Activated T-helper 1 cell treated with anti-CD3 and anti-CD28 coated beads, Interleukin-12 subunit alpha, Interleukin-12 subunit beta, Interleukin-2, Interleukin-4 antibody, amounts not matched to agents 30 ng/mL and 10 ng/mL and 1 ng/mL, durations not matched to agents 14 hours and 24 hours and 36 hours (primary cell): ENCODE measurements at regions not wholly inside any gene's neighbourhood (a gene's known extent, or its start where the extent isn't known, plus 50 kb on each side); places are given as distances from the start of the nearest gene placed in this dataset.

ENCODE experiments used
- DNase-seq: peaks from one replicate; pipeline ENCODE4 v3.0.0; 2021; ENCODE audit warnings: low spot score
- H3K27ac Mint-ChIP-seq: one replicate; pipeline ENCODE4 v1.8.0; 2021; ENCODE audit warnings: mild to moderate bottlenecking, mixed read lengths
- H3K27me3 Mint-ChIP-seq: one replicate; pipeline ENCODE4 v1.8.0; 2022; ENCODE audit warnings: mild to moderate bottlenecking, moderate library complexity, mixed read lengths; ENCODE audit not compliant: insufficient read depth
- H3K36me3 Mint-ChIP-seq: one replicate; pipeline ENCODE4 v1.8.0; 2021; ENCODE audit warnings: low read depth, mixed read lengths
- H3K4me1 Mint-ChIP-seq: one replicate; pipeline ENCODE4 v1.8.0; 2021; ENCODE audit warnings: low read depth, mixed read lengths
- H3K4me3 Mint-ChIP-seq: one replicate; pipeline ENCODE4 v1.8.0; 2021; ENCODE audit warnings: mild to moderate bottlenecking, moderate library complexity, mixed read lengths
- H3K9me3 Mint-ChIP-seq: one replicate; pipeline ENCODE4 v1.8.0; 2021; ENCODE audit warnings: mixed read lengths
- intact Hi-C: fragments of 100-400 bp; cut with micrococcal nuclease; formaldehyde crosslinking; loops from one replicate; pipeline ENCODE4 v1.15.1; 2024

DNA sequence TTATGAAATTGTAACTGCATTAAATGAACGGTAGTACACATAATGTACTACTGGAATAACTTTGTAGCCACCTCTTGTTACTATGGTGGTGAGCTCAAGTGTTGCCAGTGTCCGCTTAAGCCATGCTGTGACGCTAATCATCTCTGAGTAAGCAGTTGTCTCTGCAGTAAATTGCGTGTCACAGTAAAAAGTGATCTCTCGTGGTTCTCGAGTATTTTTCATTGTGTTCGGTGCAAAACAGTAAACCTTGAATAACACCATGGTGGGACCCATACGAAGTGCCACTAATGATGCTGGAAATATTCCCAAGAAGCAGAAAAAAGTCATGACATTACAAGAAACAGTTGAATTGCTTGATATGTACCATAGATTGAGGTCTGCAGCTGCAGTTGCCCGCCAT, 524.8 kb downstream of the SOX5 start:
- no peak overlapping the region for H3K4me3 Mint-ChIP-seq

GRCh38 chr12:23426328-23426727, 523.1 kb downstream of the SOX5 start:
- intact Hi-C loops: no loop called here
- H3K27me3 Mint-ChIP-seq: no peaks in the 10 kb centered on the region
- no peaks in the 10 kb centered on the region for H3K4me1 Mint-ChIP-seq
- no peak for DNase-seq
- peaks cover 16% of the 10 kb centered on the region for H3K9me3 Mint-ChIP-seq
- H3K36me3 Mint-ChIP-seq: no peaks in the 10 kb centered on the region
- no peak overlapping the region for H3K27ac Mint-ChIP-seq
- H3K4me3 Mint-ChIP-seq: no peak overlapping the region

More for the DNA sequence above, 524.8 kb downstream of the SOX5 start:
- Mint-ChIP-seq H3K27ac (no peak overlapping the region), H3K9me3 (peaks cover 16% of the 10 kb centered on the region), H3K27me3 (no peaks in the 10 kb centered on the region), H3K4me1 (no peaks in the 10 kb centered on the region), H3K36me3 (no peaks in the 10 kb centered on the region)
- intact Hi-C loops: no loop called here
- no peak for DNase-seq

GRCh38 chr12:23428758-23429157, 520.7 kb downstream of the SOX5 start:
- Mint-ChIP-seq H3K27ac (no peak overlapping the region), H3K36me3 (no peaks in the 10 kb centered on the region), H3K4me3 (no peak overlapping the region), H3K9me3 (peaks cover 19% of the 10 kb centered on the region), H3K4me1 (no peaks in the 10 kb centered on the region), H3K27me3 (no peaks in the 10 kb centered on the region)
- intact Hi-C loops: no loop called here
- DNase-seq: no peak

- no peak overlapping the region for H3K27ac Mint-ChIP-seq
- no peak overlapping the region for H3K4me3 Mint-ChIP-seq
- peaks cover 26% of the 10 kb centered on the region for H3K9me3 Mint-ChIP-seq
- no peaks in the 10 kb centered on the region for H3K36me3 Mint-ChIP-seq
- intact Hi-C loops: no loop called here
- no peaks in the 10 kb centered on the region for H3K4me1 Mint-ChIP-seq
- no peaks in the 10 kb centered on the region for H3K27me3 Mint-ChIP-seq
- no peak for DNase-seq
These were observed 518.5 kb downstream of the SOX5 start for GRCh38 chr12:23431006-23431405.

DNA sequence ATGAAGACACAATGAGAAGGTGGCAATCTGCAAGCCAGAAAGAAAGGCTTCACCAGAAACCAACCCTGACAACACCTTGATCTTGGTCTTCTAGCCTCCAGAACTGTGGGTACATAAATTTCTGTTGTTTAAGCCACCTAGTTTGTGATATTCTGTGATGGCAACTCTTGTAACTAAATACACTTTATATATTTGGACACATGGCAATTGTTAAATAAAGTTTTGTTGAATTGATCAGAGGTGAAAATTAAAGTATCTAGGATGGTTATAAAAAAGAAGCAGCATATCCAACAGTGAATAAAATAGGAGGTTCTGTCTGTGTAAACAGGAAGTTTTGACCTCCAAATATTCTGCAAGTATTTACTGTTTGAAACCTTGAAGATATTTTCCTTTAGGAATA, 516.3 kb downstream of the SOX5 start:
- DNase-seq: no peak
- Mint-ChIP-seq H3K9me3 (peaks cover 23% of the 10 kb centered on the region), H3K27me3 (no peaks in the 10 kb centered on the region), H3K4me1 (no peaks in the 10 kb centered on the region), H3K27ac (no peak overlapping the region), H3K36me3 (no peaks in the 10 kb centered on the region), H3K4me3 (no peak overlapping the region)
- intact Hi-C loops: no loop called here

DNA sequence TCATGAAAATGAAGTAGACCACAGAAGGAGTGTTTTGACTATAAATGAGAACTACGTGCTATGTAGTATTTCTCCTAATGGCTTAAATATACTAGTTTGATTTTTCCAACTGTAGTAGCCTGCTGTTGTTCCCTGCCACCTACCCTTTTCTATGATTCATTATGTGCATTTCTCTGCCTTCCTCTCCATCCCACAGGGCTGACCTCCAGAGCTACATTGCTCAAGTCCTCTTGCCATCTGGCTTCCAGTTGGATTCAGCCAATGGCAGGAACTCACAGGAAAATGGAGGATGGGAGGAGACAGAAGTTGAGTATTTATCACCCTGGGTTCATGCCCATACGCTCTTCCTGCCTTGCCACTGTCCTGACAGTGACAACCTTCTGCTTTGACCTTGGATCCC, 515.3 kb downstream of the SOX5 start:
- no peak for DNase-seq
- Mint-ChIP-seq H3K9me3 (peaks cover 27% of the 10 kb centered on the region), H3K36me3 (no peaks in the 10 kb centered on the region), H3K27me3 (no peaks in the 10 kb centered on the region), H3K27ac (no peak overlapping the region), H3K4me3 (no peak overlapping the region), H3K4me1 (no peaks in the 10 kb centered on the region)
- intact Hi-C loops: no loop called here

DNA sequence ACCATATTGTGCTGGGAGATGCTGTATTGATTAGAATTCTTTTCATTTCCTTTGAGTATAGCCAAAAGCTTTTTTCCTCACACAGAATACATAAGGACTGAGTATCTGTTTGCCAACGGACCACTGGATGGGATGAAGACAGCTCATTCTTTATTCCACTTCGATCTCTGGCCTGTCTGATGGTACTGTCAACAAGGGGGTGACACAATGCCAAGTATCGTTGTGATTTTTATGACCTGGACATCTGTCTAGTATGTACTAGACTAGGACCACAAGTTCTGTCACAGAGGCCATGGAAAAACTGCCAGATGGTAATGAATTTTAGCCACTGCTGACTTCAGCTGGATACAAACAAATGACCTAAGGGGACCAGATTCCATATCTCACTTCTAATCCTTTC, 502.7 kb downstream of the SOX5 start:
- no peaks in the 10 kb centered on the region for H3K9me3 Mint-ChIP-seq
- H3K36me3 Mint-ChIP-seq: no peaks in the 10 kb centered on the region
- DNase-seq: no peak
- intact Hi-C loops: no loop called here
- no peaks in the 10 kb centered on the region for H3K4me1 Mint-ChIP-seq
- no peak overlapping the region for H3K4me3 Mint-ChIP-seq
- no peak overlapping the region for H3K27ac Mint-ChIP-seq
- no peaks in the 10 kb centered on the region for H3K27me3 Mint-ChIP-seq

DNA sequence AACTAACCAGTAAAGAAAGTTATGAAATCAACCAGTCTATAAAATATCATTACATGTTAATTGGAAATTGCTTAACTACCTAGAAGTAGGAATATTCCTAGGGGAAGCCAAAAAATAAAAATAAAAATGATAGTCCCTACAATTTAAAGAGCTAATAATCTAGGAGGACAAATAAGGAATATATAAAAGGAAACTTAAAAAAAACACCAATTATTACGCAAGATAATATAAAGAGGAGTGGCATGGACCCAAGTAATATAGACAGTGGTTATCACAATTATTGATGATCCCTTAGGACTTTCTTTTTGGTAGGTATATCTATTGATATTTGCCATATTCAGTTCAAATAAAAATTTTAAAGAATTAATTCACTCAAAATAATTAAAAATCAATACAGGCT, 498.7 kb downstream of the SOX5 start:
- H3K27ac Mint-ChIP-seq: no peak overlapping the region
- intact Hi-C loops: no loop called here

DNA sequence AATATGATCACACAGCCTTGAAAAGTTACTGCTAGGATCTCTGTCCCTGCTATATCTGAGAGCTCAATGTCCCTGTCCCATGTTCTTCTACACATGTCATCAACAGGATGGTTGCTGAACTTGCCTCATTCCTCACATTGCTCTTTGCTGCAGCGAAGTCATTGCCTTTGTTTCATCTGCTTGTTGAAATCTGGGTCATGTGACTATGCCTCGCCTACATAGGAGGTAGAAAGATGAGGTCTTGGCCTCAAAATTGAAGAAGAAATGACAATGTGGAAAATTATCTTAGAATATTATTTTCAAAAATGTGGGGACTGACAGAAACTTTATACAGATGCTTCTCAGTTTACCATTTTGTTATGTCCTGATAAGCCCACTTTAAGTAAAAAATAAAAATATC, 494.2 kb downstream of the SOX5 start:
- H3K36me3 Mint-ChIP-seq: no peaks in the 10 kb centered on the region
- H3K27me3 Mint-ChIP-seq: no peaks in the 10 kb centered on the region
- intact Hi-C loops: no loop called here
- H3K4me1 Mint-ChIP-seq: no peaks in the 10 kb centered on the region
- H3K27ac Mint-ChIP-seq: no peak overlapping the region
- H3K9me3 Mint-ChIP-seq: peaks cover 23% of the 10 kb centered on the region
- no peak overlapping the region for H3K4me3 Mint-ChIP-seq
- no peak for DNase-seq

More for the DNA sequence above, 498.7 kb downstream of the SOX5 start:
- Mint-ChIP-seq H3K27me3 (no peaks in the 10 kb centered on the region), H3K9me3 (peaks cover 17% of the 10 kb centered on the region), H3K36me3 (no peaks in the 10 kb centered on the region), H3K4me1 (no peaks in the 10 kb centered on the region), H3K4me3 (no peak overlapping the region)
- no peak for DNase-seq

GRCh38 chr12:23458640-23459039, 490.8 kb downstream of the SOX5 start:
- Mint-ChIP-seq H3K27ac (no peak overlapping the region), H3K4me3 (no peak overlapping the region), H3K9me3 (peaks cover 18% of the 10 kb centered on the region), H3K27me3 (no peaks in the 10 kb centered on the region), H3K4me1 (no peaks in the 10 kb centered on the region), H3K36me3 (no peaks in the 10 kb centered on the region)
- intact Hi-C loops: no loop called here
- DNase-seq: no peak

DNA sequence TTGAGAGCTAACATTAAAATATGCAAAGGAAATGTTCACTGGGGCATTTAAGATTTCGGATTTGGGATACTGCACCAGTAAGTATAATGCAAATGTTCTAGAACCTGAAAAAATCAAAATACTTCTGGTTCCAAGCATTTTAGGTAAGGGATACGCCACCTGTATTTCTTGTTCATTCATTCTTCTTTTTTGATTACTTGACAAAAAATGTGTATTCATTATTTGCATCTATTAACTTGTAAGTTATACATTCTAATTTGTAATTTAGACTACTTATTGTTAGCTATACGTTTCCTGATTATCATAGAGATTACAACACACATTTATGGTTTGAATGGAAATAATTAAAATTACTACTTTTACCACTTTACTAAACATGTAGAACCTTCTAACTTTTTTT, 486.9 kb downstream of the SOX5 start:
- intact Hi-C loops: no loop called here

GRCh38 chr12:23463172-23463571, 486.3 kb downstream of the SOX5 start:
- intact Hi-C loops: no loop called here
- Mint-ChIP-seq H3K4me3 (no peak overlapping the region), H3K27ac (no peak overlapping the region), H3K27me3 (no peaks in the 10 kb centered on the region), H3K4me1 (no peaks in the 10 kb centered on the region), H3K9me3 (peaks cover 35% of the 10 kb centered on the region), H3K36me3 (no peaks in the 10 kb centered on the region)
- DNase-seq: no peak

More for the DNA sequence above, 486.9 kb downstream of the SOX5 start:
- Mint-ChIP-seq H3K36me3 (no peaks in the 10 kb centered on the region), H3K4me3 (no peak overlapping the region), H3K4me1 (no peaks in the 10 kb centered on the region), H3K27me3 (no peaks in the 10 kb centered on the region), H3K9me3 (peaks cover 29% of the 10 kb centered on the region), H3K27ac (no peak overlapping the region)
- no peak for DNase-seq

DNA sequence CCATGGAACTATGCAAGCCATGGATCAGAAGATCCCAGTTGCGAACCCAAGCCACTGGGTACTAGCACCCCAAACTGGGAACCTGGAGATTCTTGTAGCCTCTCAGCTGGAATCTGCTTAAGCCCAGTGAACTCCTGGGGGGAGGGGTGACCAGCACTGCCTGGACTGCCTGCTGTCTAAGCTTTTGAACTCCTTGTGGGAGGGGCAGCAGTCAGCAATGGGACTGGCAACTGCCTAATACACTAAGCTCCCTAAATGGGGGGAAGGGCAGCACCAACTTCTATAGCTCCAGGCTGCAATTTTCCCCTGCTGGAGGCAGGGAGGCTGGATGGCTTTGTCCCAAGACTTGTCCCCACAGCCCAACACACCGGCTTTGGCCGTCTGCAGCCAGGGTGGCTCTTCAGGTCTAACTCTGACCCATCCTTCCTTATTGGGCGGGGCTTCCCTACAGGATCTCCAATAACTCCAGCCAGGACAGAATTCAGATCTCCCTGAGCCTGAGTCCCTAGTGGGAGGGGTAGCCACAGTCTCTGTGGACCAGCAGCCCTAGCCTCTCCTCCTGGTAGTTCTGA, 485.1 kb downstream of the SOX5 start:
- no peaks in the 10 kb centered on the region for H3K4me1 Mint-ChIP-seq
- no peaks in the 10 kb centered on the region for H3K36me3 Mint-ChIP-seq
- H3K9me3 Mint-ChIP-seq: peaks cover 44% of the 10 kb centered on the region
- H3K27ac Mint-ChIP-seq: no peak overlapping the region
- no peak overlapping the region for H3K4me3 Mint-ChIP-seq
- no peak for DNase-seq
- intact Hi-C loops: no loop called here
- no peaks in the 10 kb centered on the region for H3K27me3 Mint-ChIP-seq

- Mint-ChIP-seq H3K36me3 (no peaks in the 10 kb centered on the region), H3K4me1 (no peaks in the 10 kb centered on the region), H3K4me3 (no peak overlapping the region), H3K27ac (no peak overlapping the region), H3K27me3 (no peaks in the 10 kb centered on the region), H3K9me3 (peaks cover 34% of the 10 kb centered on the region)
- no peak for DNase-seq
- intact Hi-C loops: no loop called here
These were observed 477.0 kb downstream of the SOX5 start for GRCh38 chr12:23472329-23472971.
